Stimulated activated CD4-positive, alpha-beta T cell treated with anti-CD3 and anti-CD28 coated beads, Interleukin-12 subunit alpha, Interleukin-12 subunit beta, amount 100 ng/mL, for 48 hours (primary cell): ENCODE measurements at regions not wholly inside any gene's neighbourhood (a gene's known extent, or its start where the extent isn't known, plus 50 kb on each side); places are given as distances from the start of the nearest gene placed in this dataset.
A peak's percentile ranks its signal among the peaks of the same experiment; 100 is the strongest.

Experiments
- DNase-seq, 3 donors: peaks; one replicate each; pipeline ENCODE4 v3.0.0-alpha.2; 2020; ENCODE audit warnings: low read depth in 2 of 3, low spot score in 1 of 3

- DNase-seq = no peak
These were observed 61.2 kb upstream of the RAB27B start for GRCh38 chr18:54767098-54767497.

GRCh38 chr18:54769526-54770464 lies 58.5 kb upstream of the RAB27B start:
- DNase-seq = no peak

- no peak for DNase-seq
These were observed 56.2 kb upstream of the RAB27B start for GRCh38 chr18:54772056-54772455.

GRCh38 chr18:54774423-54774822 lies 53.9 kb upstream of the RAB27B start:
- no peak for DNase-seq

- DNase-seq = no peak
These were observed 53.2 kb upstream of the RAB27B start for GRCh38 chr18:54774981-54775665.

- no peak for DNase-seq
These were observed 52.6 kb upstream of the RAB27B start for GRCh38 chr18:54775686-54776085.

GRCh38 chr18:54776282-54776977 lies 51.8 kb upstream of the RAB27B start:
- peak; percentile 9 to 34 (median 18) for DNase-seq

GRCh38 chr18:54777118-54777791 lies 51.0 kb upstream of the RAB27B start:
- no peak for DNase-seq

- DNase-seq = no peak
These were observed 50.3 kb upstream of the RAB27B start for GRCh38 chr18:54777989-54778388.
